ENCODE measurements at regions not wholly inside any gene's neighbourhood (a gene's known extent, or its start where the extent isn't known, plus 50 kb on each side); places are given as distances from the start of the nearest gene placed in this dataset.

DNA sequence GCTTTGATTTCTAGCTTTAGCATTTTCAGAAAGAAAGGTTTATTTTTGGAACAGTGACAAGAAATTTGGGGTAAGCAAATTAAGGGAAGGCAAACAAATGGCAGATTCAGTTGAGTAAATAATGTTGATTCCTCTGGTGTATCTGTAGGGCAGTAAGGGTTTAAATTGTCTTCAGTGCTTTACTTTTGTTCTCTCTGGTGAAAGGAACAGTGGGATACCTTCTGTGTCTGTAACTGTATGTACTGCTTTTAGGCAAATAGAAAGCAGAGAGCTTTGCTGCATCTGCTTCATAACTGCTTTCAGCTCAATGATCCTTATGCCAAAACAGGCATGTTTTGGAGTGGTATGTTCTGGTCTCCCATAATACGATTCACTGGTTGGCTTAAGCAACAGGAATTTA, 932.1 kb upstream of the SLIT2 start:
- Histone ChIP-seq H3K4me3 (replicated peaks; ENCODE audit: insufficient read depth, low read length) (no peak overlapping the region), H3K27me3 (ENCODE audit: insufficient read depth, poor library complexity, severe bottlenecking) (no peaks in the 10 kb centered on the region), H3K27ac (replicated peaks) (no peak overlapping the region)
- no peak for DNase-seq (ENCODE audit: low read depth in 1 of 2, low spot score in 1 of 2)
- TF ChIP-seq, protein P1, sequence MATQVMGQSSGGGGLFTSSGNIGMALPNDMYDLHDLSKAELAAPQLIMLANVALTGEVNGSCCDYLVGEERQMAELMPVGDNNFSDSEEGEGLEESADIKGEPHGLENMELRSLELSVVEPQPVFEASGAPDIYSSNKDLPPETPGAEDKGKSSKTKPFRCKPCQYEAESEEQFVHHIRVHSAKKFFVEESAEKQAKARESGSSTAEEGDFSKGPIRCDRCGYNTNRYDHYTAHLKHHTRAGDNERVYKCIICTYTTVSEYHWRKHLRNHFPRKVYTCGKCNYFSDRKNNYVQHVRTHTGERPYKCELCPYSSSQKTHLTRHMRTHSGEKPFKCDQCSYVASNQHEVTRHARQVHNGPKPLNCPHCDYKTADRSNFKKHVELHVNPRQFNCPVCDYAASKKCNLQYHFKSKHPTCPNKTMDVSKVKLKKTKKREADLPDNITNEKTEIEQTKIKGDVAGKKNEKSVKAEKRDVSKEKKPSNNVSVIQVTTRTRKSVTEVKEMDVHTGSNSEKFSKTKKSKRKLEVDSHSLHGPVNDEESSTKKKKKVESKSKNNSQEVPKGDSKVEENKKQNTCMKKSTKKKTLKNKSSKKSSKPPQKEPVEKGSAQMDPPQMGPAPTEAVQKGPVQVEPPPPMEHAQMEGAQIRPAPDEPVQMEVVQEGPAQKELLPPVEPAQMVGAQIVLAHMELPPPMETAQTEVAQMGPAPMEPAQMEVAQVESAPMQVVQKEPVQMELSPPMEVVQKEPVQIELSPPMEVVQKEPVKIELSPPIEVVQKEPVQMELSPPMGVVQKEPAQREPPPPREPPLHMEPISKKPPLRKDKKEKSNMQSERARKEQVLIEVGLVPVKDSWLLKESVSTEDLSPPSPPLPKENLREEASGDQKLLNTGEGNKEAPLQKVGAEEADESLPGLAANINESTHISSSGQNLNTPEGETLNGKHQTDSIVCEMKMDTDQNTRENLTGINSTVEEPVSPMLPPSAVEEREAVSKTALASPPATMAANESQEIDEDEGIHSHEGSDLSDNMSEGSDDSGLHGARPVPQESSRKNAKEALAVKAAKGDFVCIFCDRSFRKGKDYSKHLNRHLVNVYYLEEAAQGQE (IDR thresholded peaks at IDR 0.05; ENCODE audit: insufficient replicate concordance, low read depth), result no peak
- TF ChIP-seq, protein P2, sequence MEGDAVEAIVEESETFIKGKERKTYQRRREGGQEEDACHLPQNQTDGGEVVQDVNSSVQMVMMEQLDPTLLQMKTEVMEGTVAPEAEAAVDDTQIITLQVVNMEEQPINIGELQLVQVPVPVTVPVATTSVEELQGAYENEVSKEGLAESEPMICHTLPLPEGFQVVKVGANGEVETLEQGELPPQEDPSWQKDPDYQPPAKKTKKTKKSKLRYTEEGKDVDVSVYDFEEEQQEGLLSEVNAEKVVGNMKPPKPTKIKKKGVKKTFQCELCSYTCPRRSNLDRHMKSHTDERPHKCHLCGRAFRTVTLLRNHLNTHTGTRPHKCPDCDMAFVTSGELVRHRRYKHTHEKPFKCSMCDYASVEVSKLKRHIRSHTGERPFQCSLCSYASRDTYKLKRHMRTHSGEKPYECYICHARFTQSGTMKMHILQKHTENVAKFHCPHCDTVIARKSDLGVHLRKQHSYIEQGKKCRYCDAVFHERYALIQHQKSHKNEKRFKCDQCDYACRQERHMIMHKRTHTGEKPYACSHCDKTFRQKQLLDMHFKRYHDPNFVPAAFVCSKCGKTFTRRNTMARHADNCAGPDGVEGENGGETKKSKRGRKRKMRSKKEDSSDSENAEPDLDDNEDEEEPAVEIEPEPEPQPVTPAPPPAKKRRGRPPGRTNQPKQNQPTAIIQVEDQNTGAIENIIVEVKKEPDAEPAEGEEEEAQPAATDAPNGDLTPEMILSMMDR (IDR thresholded peaks at IDR 0.05; ENCODE audit: insufficient read depth, low read length), result no peak
- TF ChIP-seq SPI1 (IDR thresholded peaks at IDR 0.05; ENCODE audit: borderline replicate concordance, low read depth) (no peak), GABPA (IDR thresholded peaks at IDR 0.05; ENCODE audit: low read depth) (no peak), POLR2AphosphoS5 (IDR thresholded peaks at IDR 0.05; ENCODE audit: low read depth) (no peak)

DNA sequence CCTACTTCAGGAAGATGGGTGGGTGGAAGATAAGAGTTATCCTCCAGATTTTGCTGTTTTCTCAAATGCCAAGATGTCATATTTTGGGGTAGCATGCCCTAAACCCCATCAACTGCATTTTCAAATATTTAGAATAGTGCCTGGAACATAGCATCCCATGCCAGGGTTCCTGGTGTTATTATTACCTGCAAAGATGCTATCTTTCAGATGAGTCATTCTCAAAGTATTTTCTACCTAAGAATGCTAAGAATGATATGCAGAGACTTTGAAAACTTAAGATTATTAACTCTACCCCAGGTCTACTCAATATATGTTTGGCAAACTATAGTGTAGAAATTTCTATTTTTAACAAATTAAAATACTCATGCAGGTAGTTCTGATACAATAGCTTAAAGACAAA, 934.3 kb upstream of the SLIT2 start:
- no peak for DNase-seq (ENCODE audit: low read depth in 1 of 2, low spot score in 1 of 2)
- Histone ChIP-seq H3K27ac (replicated peaks) (no peak overlapping the region), H3K4me3 (replicated peaks; ENCODE audit: insufficient read depth, low read length) (no peak overlapping the region), H3K27me3 (ENCODE audit: insufficient read depth, poor library complexity, severe bottlenecking) (no peaks in the 10 kb centered on the region)
- TF ChIP-seq, protein P2 (IDR thresholded peaks at IDR 0.05; ENCODE audit: insufficient read depth, low read length), result no peak
- TF ChIP-seq SPI1 (IDR thresholded peaks at IDR 0.05; ENCODE audit: borderline replicate concordance, low read depth), result no peak
- TF ChIP-seq POLR2AphosphoS5 (IDR thresholded peaks at IDR 0.05; ENCODE audit: low read depth), result no peak
- TF ChIP-seq, protein P1 (IDR thresholded peaks at IDR 0.05; ENCODE audit: insufficient replicate concordance, low read depth), result no peak
- no peak for TF ChIP-seq GABPA (IDR thresholded peaks at IDR 0.05; ENCODE audit: low read depth)

DNA sequence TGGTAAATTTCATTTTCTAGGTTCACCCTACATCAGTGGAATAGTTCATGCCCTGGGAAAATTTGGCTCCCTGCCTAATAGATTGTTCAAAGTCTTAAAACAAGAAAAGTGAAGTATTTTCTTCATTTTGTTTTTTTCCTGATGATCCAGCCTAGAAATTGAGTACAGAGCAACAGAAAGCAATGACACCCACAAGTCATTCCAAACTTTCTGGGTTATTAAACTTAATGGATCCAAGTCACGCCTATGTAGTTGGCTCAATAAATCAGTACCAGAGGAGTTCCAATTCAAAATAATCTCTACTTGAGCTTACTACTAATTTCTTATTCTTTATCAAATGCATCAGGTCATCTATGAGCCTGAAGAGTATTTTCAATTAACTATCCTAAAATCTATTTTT, 937.6 kb upstream of the SLIT2 start:
- DNase-seq (ENCODE audit: low read depth in 1 of 2, low spot score in 1 of 2), result no peak
- Histone ChIP-seq H3K27ac (replicated peaks) (no peak overlapping the region), H3K4me3 (replicated peaks; ENCODE audit: insufficient read depth, low read length) (no peak overlapping the region), H3K27me3 (ENCODE audit: insufficient read depth, poor library complexity, severe bottlenecking) (no peaks in the 10 kb centered on the region)
- TF ChIP-seq, protein P2 (IDR thresholded peaks at IDR 0.05; ENCODE audit: insufficient read depth, low read length), result no peak
- TF ChIP-seq, protein P1 (IDR thresholded peaks at IDR 0.05; ENCODE audit: insufficient replicate concordance, low read depth), result no peak
- TF ChIP-seq POLR2AphosphoS5 (IDR thresholded peaks at IDR 0.05; ENCODE audit: low read depth), result no peak
- TF ChIP-seq GABPA (IDR thresholded peaks at IDR 0.05; ENCODE audit: low read depth), result no peak
- no peak for TF ChIP-seq SPI1 (IDR thresholded peaks at IDR 0.05; ENCODE audit: borderline replicate concordance, low read depth)

Data from HL-60 (cell line).